ENCODE measurements at regions not wholly inside any gene's neighbourhood (a gene's known extent, or its start where the extent isn't known, plus 50 kb on each side); places are given as distances from the start of the nearest gene placed in this dataset.

DNA sequence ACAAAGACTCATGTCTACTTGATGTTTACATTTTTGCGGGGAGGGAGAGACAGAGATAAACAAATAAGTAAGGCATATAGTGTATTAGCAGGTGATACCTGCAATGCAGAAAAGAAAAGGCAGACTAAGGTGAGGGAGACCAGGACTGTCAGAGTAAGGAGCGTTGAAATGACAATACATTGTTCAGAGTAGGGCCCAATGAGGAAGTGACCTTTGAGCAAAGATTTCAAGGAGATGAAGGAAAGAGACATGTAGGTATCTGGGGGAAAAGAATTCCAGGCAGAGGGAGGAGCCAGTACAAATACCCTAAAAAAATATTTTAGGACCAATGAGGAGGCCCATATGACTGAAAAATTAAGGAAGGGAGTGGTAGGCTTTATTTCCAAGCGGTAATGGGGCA lies 162.7 kb upstream of the PRSS1 start:
- TF ChIP-seq, protein P1, sequence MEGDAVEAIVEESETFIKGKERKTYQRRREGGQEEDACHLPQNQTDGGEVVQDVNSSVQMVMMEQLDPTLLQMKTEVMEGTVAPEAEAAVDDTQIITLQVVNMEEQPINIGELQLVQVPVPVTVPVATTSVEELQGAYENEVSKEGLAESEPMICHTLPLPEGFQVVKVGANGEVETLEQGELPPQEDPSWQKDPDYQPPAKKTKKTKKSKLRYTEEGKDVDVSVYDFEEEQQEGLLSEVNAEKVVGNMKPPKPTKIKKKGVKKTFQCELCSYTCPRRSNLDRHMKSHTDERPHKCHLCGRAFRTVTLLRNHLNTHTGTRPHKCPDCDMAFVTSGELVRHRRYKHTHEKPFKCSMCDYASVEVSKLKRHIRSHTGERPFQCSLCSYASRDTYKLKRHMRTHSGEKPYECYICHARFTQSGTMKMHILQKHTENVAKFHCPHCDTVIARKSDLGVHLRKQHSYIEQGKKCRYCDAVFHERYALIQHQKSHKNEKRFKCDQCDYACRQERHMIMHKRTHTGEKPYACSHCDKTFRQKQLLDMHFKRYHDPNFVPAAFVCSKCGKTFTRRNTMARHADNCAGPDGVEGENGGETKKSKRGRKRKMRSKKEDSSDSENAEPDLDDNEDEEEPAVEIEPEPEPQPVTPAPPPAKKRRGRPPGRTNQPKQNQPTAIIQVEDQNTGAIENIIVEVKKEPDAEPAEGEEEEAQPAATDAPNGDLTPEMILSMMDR (IDR thresholded peaks at IDR 0.05), result no peak
- peak; percentile 9 for TF ChIP-seq POLR2AphosphoS5 (IDR thresholded peaks at IDR 0.05)
